Cardiac muscle cell (in vitro differentiated cells and primary cell): ENCODE measurements at regions not wholly inside any gene's neighbourhood (a gene's known extent, or its start where the extent isn't known, plus 50 kb on each side); places are given as distances from the start of the nearest gene placed in this dataset.

Source experiments
- DNase-seq, 2 donors: peaks; one replicate each; pipeline versions ENCODE4 v3.0.0 to v3.0.0-alpha.2; 2010 to 2017; ENCODE audit warnings: low read depth in 1 of 2, low spot score in 1 of 2
- H3K27ac ChIP-seq: fragments of 200-600 bp; sonication (generic); 2 replicates; pipeline ENCODE4 v1.5.1; 2016
- H3K27me3 ChIP-seq: fragments of 200-600 bp; sonication (generic); 2 replicates; pipeline ENCODE4 v1.6.0; 2016; ENCODE audit warnings: control low read depth
- H3K36me3 ChIP-seq: fragments of 200-600 bp; sonication (generic); 2 replicates; pipeline ENCODE4 v1.5.1; 2016; ENCODE audit warnings: control low read depth
- H3K4me1 ChIP-seq: fragments of 200-600 bp; sonication (generic); 2 replicates; pipeline ENCODE4 v1.8.1; 2017; ENCODE audit warnings: low read depth, mild to moderate bottlenecking, mixed run types
- H3K4me3 ChIP-seq: fragments of 200-600 bp; sonication (generic); 2 replicates; pipeline ENCODE4 v1.5.1; 2016; ENCODE audit warnings: mild to moderate bottlenecking
- H3K9me3 ChIP-seq: fragments of 200-600 bp; sonication (generic); 2 replicates; pipeline ENCODE4 v1.5.1; 2017; ENCODE audit warnings: low read depth, mild to moderate bottlenecking, control low read depth
- CTCF ChIP-seq: IDR thresholded peaks from 2 replicates; pipeline ENCODE4 v1.5.1; 2012; ENCODE audit warnings: low read depth, mild to moderate bottlenecking, low read length

DNA sequence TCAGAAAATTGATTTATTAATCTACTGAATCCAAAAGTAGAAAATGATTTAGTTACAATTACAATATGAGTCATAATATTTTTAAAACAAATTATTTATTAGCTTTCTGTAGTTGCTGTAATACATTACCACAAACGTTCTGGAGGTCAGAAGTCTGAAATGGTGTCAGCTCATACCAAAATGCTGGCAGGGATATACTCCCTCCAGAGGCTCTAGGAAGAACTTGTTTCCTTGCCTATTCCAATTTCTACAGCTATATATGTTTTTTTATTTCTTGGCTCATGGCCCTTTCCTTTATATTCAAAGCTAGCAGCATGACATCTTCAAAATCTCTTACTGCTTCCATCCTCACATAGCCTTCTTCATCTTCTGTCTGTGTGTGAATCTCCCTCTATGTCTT, 667.9 kb upstream of the ITGA1 start:
- TF ChIP-seq CTCF, result no peak
- no peaks in the 10 kb centered on the region for H3K4me1 ChIP-seq
- no peaks in the 10 kb centered on the region for H3K9me3 ChIP-seq
- H3K36me3 ChIP-seq, result no peaks in the 10 kb centered on the region
- H3K27ac ChIP-seq, result no peak overlapping the region
- H3K27me3 ChIP-seq, result no peaks in the 10 kb centered on the region
- DNase-seq, result no peak
- no peak overlapping the region for H3K4me3 ChIP-seq

- DNase-seq, result no peak
- Histone ChIP-seq H3K9me3 (no peaks in the 10 kb centered on the region), H3K36me3 (no peaks in the 10 kb centered on the region), H3K4me1 (no peaks in the 10 kb centered on the region), H3K27ac (no peak overlapping the region), H3K4me3 (no peak overlapping the region), H3K27me3 (no peaks in the 10 kb centered on the region)
- no peak for TF ChIP-seq CTCF
These were observed 655.7 kb upstream of the ITGA1 start for GRCh38 chr5:52132053-52132452.

DNA sequence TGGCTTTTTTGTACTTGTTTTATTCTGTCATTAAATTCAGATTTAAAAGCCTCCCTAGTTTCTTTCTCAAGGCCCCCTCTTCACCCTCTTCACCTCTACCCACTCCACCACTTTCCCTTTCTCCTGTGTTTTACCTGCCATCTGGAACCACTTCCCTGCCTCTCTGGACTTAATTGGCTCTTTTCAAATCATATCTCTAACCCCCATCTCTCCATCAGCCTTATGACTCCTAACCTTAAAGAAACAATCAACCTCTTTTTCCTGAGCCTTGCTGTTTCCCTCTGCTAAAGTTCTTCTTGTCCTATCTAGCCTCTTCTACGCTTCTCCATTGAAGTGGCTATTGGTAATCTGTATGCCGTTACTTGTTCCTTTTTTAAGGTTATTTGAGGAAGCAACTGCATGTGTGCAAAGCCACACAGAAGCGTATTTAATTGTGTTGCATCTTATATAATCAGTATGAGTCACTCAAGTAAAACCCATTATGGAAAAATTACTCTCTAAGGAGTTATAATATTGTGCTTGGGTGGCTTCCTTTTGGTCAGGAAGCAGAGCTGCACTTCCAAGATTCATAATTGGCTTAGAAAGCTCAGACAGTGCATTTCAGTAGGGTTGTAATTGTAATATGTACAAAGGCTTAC, 653.6 kb upstream of the ITGA1 start:
- H3K4me3 ChIP-seq, result no peak overlapping the region
- no peaks in the 10 kb centered on the region for H3K27me3 ChIP-seq
- no peak for DNase-seq
- H3K4me1 ChIP-seq, result no peaks in the 10 kb centered on the region
- H3K36me3 ChIP-seq, result no peaks in the 10 kb centered on the region
- H3K27ac ChIP-seq, result no peak overlapping the region
- TF ChIP-seq CTCF, result no peak
- no peaks in the 10 kb centered on the region for H3K9me3 ChIP-seq

- Histone ChIP-seq H3K36me3 (no peaks in the 10 kb centered on the region), H3K27ac (no peak overlapping the region), H3K27me3 (no peaks in the 10 kb centered on the region), H3K9me3 (no peaks in the 10 kb centered on the region), H3K4me3 (no peak overlapping the region), H3K4me1 (no peaks in the 10 kb centered on the region)
- TF ChIP-seq CTCF, result no peak
- no peak for DNase-seq
These were observed 647.7 kb upstream of the ITGA1 start for GRCh38 chr5:52139888-52140615.

- DNase-seq, result no peak
- Histone ChIP-seq H3K27me3 (no peaks in the 10 kb centered on the region), H3K4me3 (no peak overlapping the region), H3K36me3 (no peaks in the 10 kb centered on the region), H3K4me1 (no peaks in the 10 kb centered on the region), H3K9me3 (no peaks in the 10 kb centered on the region), H3K27ac (no peak overlapping the region)
- TF ChIP-seq CTCF, result no peak
These were observed 639.0 kb upstream of the ITGA1 start for GRCh38 chr5:52148679-52149078.
